ENCODE measurements at regions not wholly inside any gene's neighbourhood (a gene's known extent, or its start where the extent isn't known, plus 50 kb on each side); places are given as distances from the start of the nearest gene placed in this dataset.

- H3K27ac Mint-ChIP-seq, result no peak overlapping the region
- DNase-seq (no peak), ATAC-seq (no peak)
- no peaks in the 10 kb centered on the region for H3K4me1 Mint-ChIP-seq
- H3K36me3 Mint-ChIP-seq (ENCODE audit: low read depth), result no peaks in the 10 kb centered on the region
- H3K4me3 Mint-ChIP-seq, result no peak overlapping the region
- H3K27me3 Mint-ChIP-seq, result peaks cover 4% of the 10 kb centered on the region
- H3K9me3 ChIP-seq (ENCODE audit: control insufficient read depth, low read length, poor library complexity, severe bottlenecking), result no peaks in the 10 kb centered on the region
These were observed 80.5 kb downstream of the FASTKD2 start for GRCh38 chr2:206845877-206846276.

- H3K27me3 Mint-ChIP-seq, result no peaks in the 10 kb centered on the region
- no peaks in the 10 kb centered on the region for H3K36me3 Mint-ChIP-seq (ENCODE audit: low read depth)
- no peaks in the 10 kb centered on the region for H3K4me1 Mint-ChIP-seq
- no peaks in the 10 kb centered on the region for H3K9me3 ChIP-seq (ENCODE audit: control insufficient read depth, low read length, poor library complexity, severe bottlenecking)
- no peak for ATAC-seq
- no peak overlapping the region for H3K4me3 Mint-ChIP-seq
- no peak for DNase-seq
- H3K27ac Mint-ChIP-seq, result no peak overlapping the region
These were observed 80.9 kb downstream of the FASTKD2 start for GRCh38 chr2:206846331-206846730.

- Mint-ChIP-seq H3K4me1 (no peaks in the 10 kb centered on the region), H3K27ac (no peak overlapping the region), H3K36me3 (ENCODE audit: low read depth) (no peaks in the 10 kb centered on the region), H3K4me3 (no peak overlapping the region), H3K27me3 (no peaks in the 10 kb centered on the region)
- H3K9me3 ChIP-seq (ENCODE audit: control insufficient read depth, low read length, poor library complexity, severe bottlenecking), result no peaks in the 10 kb centered on the region
- no peak for ATAC-seq
- no peak for DNase-seq
These were observed 81.8 kb downstream of the FASTKD2 start for GRCh38 chr2:206846981-206847834.

GRCh38 chr2:206850369-206850768, 85.0 kb downstream of the FASTKD2 start:
- Mint-ChIP-seq H3K4me3 (no peak overlapping the region), H3K27me3 (no peaks in the 10 kb centered on the region), H3K36me3 (ENCODE audit: low read depth) (no peaks in the 10 kb centered on the region), H3K4me1 (no peaks in the 10 kb centered on the region), H3K27ac (no peak overlapping the region)
- DNase-seq, result no peak
- ATAC-seq, result no peak
- H3K9me3 ChIP-seq (ENCODE audit: control insufficient read depth, low read length, poor library complexity, severe bottlenecking), result no peaks in the 10 kb centered on the region

- H3K4me3 Mint-ChIP-seq, result no peak overlapping the region
- ATAC-seq (no peak), DNase-seq (no peak)
- no peaks in the 10 kb centered on the region for H3K4me1 Mint-ChIP-seq
- no peaks in the 10 kb centered on the region for H3K9me3 ChIP-seq (ENCODE audit: control insufficient read depth, low read length, poor library complexity, severe bottlenecking)
- no peaks in the 10 kb centered on the region for H3K27me3 Mint-ChIP-seq
- H3K27ac Mint-ChIP-seq, result no peak overlapping the region
- no peaks in the 10 kb centered on the region for H3K36me3 Mint-ChIP-seq (ENCODE audit: low read depth)
These were observed 86.1 kb downstream of the FASTKD2 start for GRCh38 chr2:206851521-206851920.

GRCh38 chr2:206853915-206854314, 85.4 kb upstream of the CPO start:
- Mint-ChIP-seq H3K4me3 (no peak overlapping the region), H3K4me1 (peaks cover 6% of the 10 kb centered on the region), H3K27me3 (no peaks in the 10 kb centered on the region), H3K27ac (no peak overlapping the region), H3K36me3 (ENCODE audit: low read depth) (no peaks in the 10 kb centered on the region)
- no peaks in the 10 kb centered on the region for H3K9me3 ChIP-seq (ENCODE audit: control insufficient read depth, low read length, poor library complexity, severe bottlenecking)
- ATAC-seq (no peak), DNase-seq (no peak)

- no peaks in the 10 kb centered on the region for H3K27me3 Mint-ChIP-seq
- DNase-seq (no peak), ATAC-seq (no peak)
- peaks cover 16% of the 10 kb centered on the region for H3K4me1 Mint-ChIP-seq
- no peaks in the 10 kb centered on the region for H3K9me3 ChIP-seq (ENCODE audit: control insufficient read depth, low read length, poor library complexity, severe bottlenecking)
- H3K4me3 Mint-ChIP-seq, result no peak overlapping the region
- H3K36me3 Mint-ChIP-seq (ENCODE audit: low read depth), result no peaks in the 10 kb centered on the region
- H3K27ac Mint-ChIP-seq, result no peak overlapping the region
These were observed 83.5 kb upstream of the CPO start for GRCh38 chr2:206855585-206856433.

GRCh38 chr2:206856513-206856912, 82.8 kb upstream of the CPO start:
- Mint-ChIP-seq H3K27ac (no peak overlapping the region), H3K27me3 (no peaks in the 10 kb centered on the region), H3K36me3 (ENCODE audit: low read depth) (no peaks in the 10 kb centered on the region), H3K4me1 (peaks cover 16% of the 10 kb centered on the region), H3K4me3 (no peak overlapping the region)
- no peak for DNase-seq
- ATAC-seq, result no peak
- no peaks in the 10 kb centered on the region for H3K9me3 ChIP-seq (ENCODE audit: control insufficient read depth, low read length, poor library complexity, severe bottlenecking)

- Mint-ChIP-seq H3K36me3 (ENCODE audit: low read depth) (no peaks in the 10 kb centered on the region), H3K4me1 (peaks cover 16% of the 10 kb centered on the region), H3K27me3 (no peaks in the 10 kb centered on the region), H3K4me3 (peak overlapping the region; percentile 92), H3K27ac (peak overlapping the region; percentile 92)
- H3K9me3 ChIP-seq (ENCODE audit: control insufficient read depth, low read length, poor library complexity, severe bottlenecking), result no peaks in the 10 kb centered on the region
- DNase-seq (no peak), ATAC-seq (no peak)
These were observed 80.5 kb upstream of the CPO start for GRCh38 chr2:206858687-206859329.

- Mint-ChIP-seq H3K4me3 (peak overlapping the region; percentile 92), H3K4me1 (peaks cover 16% of the 10 kb centered on the region), H3K27ac (peak overlapping the region; percentile 92), H3K27me3 (no peaks in the 10 kb centered on the region), H3K36me3 (ENCODE audit: low read depth) (no peaks in the 10 kb centered on the region)
- H3K9me3 ChIP-seq (ENCODE audit: control insufficient read depth, low read length, poor library complexity, severe bottlenecking), result no peaks in the 10 kb centered on the region
- DNase-seq (no peak), ATAC-seq (peak; percentile 84)
These were observed 80.0 kb upstream of the CPO start for GRCh38 chr2:206859330-206859739.

- H3K4me1 Mint-ChIP-seq, result peaks cover 16% of the 10 kb centered on the region
- H3K27me3 Mint-ChIP-seq, result no peaks in the 10 kb centered on the region
- no peak overlapping the region for H3K27ac Mint-ChIP-seq
- H3K36me3 Mint-ChIP-seq (ENCODE audit: low read depth), result no peaks in the 10 kb centered on the region
- H3K4me3 Mint-ChIP-seq, result no peak overlapping the region
- no peaks in the 10 kb centered on the region for H3K9me3 ChIP-seq (ENCODE audit: control insufficient read depth, low read length, poor library complexity, severe bottlenecking)
- no peak for DNase-seq
- no peak for ATAC-seq
These were observed 76.1 kb upstream of the CPO start for GRCh38 chr2:206863196-206863595.

GRCh38 chr2:206863716-206864115, 75.6 kb upstream of the CPO start:
- no peaks in the 10 kb centered on the region for H3K27me3 Mint-ChIP-seq
- no peaks in the 10 kb centered on the region for H3K9me3 ChIP-seq (ENCODE audit: control insufficient read depth, low read length, poor library complexity, severe bottlenecking)
- no peaks in the 10 kb centered on the region for H3K36me3 Mint-ChIP-seq (ENCODE audit: low read depth)
- DNase-seq, result no peak
- no peak overlapping the region for H3K4me3 Mint-ChIP-seq
- H3K27ac Mint-ChIP-seq, result no peak overlapping the region
- no peak for ATAC-seq
- H3K4me1 Mint-ChIP-seq, result peaks cover 12% of the 10 kb centered on the region

GRCh38 chr2:206867006-206867405, 72.3 kb upstream of the CPO start:
- peaks cover 5% of the 10 kb centered on the region for H3K36me3 Mint-ChIP-seq (ENCODE audit: low read depth)
- no peak overlapping the region for H3K4me3 Mint-ChIP-seq
- no peaks in the 10 kb centered on the region for H3K27me3 Mint-ChIP-seq
- H3K27ac Mint-ChIP-seq, result no peak overlapping the region
- ATAC-seq (no peak), DNase-seq (no peak)
- H3K9me3 ChIP-seq (ENCODE audit: control insufficient read depth, low read length, poor library complexity, severe bottlenecking), result no peaks in the 10 kb centered on the region
- H3K4me1 Mint-ChIP-seq, result peaks cover 3% of the 10 kb centered on the region
